ENCODE measurements at regions not wholly inside any gene's neighbourhood (a gene's known extent, or its start where the extent isn't known, plus 50 kb on each side); places are given as distances from the start of the nearest gene placed in this dataset.
"Not testable (repeated sequence)": the region's sequence is repeated elsewhere in the genome, so short reads cannot be mapped to it uniquely, and the experiment has no call there.

DNA sequence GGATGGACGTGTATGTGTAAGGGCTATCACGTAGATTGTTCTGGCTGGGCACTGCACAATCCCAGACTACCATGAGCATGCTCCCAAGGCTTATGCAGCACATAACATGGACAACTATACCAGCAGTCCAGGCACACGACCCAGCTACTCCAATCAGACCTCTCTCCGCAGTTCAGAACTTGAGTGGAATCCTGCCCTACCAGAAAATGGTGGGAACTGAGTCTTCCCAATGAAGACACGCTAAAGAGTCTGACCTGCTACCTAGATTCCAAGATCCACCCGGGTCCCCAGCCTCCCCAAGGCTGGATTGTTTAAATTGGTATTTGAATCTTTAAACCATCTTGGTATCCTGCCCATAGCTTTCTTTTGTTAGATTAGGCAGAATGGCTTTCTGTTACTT is 251.3 kb upstream of the KAZN start:
- DNase-seq (ENCODE audit: low spot score): no peak
- intact Hi-C loops (cut with DNase I): no loop called here

DNA sequence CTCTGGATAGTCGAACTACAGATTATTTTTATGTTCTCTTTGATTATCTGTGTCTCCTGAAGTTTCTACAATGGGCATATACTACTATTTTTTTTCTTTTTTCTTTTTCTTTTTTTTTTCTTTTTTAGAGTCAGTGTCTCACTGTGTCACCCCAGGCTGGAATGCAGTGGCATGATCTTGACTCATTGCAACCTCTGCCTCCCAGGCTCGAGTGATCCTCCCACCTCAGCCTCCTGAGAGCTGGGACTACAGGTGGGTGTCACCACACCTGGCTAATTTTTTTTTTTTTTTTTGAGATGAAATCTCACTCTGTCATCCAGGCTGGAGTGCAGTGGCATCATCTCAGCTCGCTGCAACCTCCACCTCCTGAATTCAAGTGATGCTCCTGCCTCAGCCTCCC is 250.7 kb upstream of the KAZN start:
- intact Hi-C loops (cut with DNase I): no loop called here
- no peak for DNase-seq (ENCODE audit: low spot score)

DNA sequence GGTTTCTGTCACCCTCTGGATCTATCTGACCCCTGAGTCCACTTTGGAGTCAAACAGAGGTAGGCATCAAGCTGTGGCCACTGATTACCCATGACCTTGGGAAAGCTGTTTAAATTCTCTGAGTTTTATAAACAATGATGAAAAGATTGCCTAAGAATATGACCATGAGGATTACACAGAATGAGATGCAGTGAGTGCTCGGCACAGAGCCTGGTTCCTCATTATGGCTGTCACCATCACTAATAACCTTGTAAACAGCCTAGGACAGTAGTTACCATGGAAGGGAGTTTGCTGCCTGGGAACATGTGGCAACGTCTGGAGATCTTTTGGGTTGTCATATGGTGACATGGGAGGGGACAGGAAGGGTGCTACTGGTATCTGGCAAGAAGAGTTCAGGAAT is 248.3 kb upstream of the KAZN start:
- intact Hi-C loops (cut with DNase I): no loop called here
- no peak for DNase-seq (ENCODE audit: low spot score)

DNA sequence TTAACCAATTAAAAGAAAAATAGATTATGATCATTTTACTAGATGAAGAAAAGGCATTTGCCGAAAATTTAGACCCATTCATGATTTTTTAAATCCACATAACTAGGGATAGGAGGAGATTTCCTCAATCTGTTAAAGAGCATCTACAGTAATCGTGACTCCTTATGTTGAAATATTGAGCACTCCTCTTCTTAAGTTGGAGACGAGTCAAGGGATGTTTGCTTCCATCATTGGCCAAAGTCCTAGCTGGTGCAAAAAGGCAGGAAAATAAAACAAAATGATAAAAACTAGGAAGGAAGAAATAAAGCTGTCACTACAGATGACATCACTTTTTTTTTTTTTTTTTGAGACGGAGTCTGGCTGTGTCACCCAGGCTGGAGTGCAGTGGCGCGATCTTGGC is 245.6 kb upstream of the KAZN start:
- no peak for DNase-seq (ENCODE audit: low spot score)
- intact Hi-C loops (cut with DNase I): no loop called here

DNA sequence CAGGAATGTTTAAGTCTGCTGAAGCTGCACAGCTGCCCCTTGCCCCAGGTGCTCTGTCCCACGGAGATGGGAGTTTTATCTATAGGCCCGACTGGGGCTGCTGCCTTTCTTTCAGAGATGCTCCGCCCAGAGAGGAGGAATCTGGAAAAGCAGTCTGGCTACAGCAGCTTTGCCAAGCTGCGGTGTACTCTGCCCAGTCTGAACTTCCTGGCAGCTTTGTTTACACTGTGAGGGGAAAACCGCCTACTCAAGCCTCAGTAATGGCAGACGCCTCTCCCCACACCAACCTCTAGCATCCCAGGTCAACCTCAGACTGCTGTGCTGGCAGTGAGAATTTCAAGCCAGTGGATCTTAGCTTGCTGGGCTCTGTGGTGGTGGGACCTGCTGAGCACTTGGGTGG is 237.5 kb upstream of the KAZN start:
- DNase-seq (ENCODE audit: low spot score); intact Hi-C loops (cut with DNase I): not testable (repeated sequence)

DNA sequence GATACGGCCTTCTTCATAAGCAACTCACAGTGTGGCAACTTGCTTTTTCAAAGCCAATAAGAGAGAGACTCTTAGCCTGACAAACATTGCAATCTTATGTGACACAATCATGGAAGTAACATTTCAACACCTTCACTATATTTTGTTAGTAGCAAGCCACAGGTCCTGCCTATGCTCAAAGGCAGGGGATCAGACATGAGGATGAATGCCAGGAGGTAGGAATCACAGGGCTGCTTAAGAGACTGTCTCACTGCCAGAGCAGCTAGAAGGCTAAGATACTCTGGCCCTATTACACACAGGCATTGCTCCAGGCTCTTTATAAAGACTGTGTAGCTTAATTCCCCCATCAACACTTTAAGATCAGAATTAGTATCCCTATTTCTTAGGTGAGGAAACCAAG is 236.2 kb upstream of the KAZN start:
- intact Hi-C loops (cut with DNase I): no loop called here
- no peak for DNase-seq (ENCODE audit: low spot score)

DNA sequence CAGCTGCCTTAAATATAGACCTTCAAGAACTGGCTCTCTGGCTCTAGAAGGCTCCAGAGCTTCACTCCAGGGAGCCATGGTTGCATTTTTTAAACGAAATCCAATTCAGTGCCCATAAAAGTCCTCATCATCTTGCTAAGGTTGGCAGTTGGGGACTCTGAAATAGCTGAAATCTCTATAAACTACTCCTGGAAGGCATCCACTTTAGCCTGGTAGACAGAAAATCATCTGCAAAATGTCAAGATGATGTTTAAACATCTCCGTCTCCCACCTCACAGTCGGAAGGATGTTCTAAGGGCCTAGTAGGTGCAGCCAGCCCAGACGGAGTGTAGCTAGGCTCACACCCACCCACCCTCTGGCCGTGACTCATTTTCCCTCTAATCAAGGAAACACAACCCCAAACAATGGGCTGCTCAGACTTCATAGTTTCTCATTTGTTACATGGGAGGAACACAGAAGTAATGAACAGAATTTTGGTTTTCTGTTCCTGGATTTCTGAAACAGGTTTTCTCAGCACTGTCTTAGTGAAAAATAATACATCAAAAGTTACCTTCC is 235.4 kb upstream of the KAZN start:
- intact Hi-C loops (cut with DNase I): no loop called here
- no peak for DNase-seq (ENCODE audit: low spot score)

DNA sequence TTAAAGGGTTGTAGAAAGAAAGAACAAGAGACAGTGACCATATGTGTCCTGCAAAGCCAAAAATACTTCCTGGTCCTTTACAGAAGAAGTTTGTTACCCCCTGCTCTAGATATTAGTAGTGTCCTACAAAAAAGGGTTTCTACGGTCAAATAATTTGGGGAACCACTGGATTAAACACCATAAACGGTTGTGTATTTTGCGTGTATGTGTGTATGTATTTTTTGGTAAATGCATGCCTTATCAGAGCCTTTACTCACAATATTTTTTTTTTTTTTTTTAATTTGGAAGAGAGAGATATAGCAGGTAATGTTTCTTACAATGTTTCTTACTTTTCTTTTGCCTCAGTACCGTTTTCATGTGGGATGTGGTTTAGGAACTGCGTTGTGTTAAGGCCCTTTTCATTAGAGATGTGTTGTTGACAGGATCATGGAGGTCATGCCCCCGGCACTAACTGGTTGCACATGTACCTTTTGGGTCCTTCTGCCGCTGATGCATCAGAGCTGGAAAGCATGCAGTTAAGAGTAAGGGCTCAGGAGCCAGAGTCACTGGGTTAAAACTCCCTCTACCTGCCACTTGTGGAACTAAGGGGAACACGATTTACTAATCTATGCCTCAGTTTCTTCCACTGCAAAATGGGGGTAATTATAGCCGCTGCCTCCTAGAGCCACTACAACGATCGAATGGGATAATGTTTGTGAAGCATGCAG is 234.6 kb upstream of the KAZN start:
- intact Hi-C loops (cut with DNase I): no loop called here
- DNase-seq (ENCODE audit: low spot score): no peak

DNA sequence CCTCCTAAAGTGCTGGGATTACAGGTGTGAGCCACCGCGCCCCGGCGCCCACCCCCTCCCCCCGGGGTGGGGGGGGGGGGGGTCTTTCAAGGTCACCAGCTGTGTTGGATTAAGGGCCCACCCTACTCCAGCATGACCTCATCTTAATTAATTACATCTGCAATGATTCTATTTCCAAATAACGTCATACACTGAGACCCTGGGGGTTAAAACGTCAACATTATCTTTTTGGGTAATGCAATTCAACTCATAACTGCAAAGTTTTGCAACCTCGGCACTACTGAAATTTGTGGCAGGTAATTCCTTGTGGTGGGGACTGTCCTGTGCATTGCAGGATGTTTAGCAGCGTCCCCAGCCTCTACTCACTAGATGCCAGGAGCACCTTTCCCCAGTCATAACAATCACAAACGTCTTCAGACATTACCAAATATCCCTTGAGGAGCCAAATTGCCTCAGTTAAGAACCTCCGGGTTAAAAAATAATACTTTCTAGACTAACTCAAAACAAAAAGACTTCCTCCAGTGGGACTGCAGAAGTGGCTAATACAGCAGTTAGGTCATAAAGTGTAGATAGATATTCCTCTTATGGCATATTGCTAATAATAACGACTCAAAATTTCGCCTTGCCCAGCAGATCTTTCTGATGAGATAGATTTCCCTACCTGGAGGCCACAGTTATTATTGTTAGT is 233.0 kb upstream of the KAZN start:
- no peak for DNase-seq (ENCODE audit: low spot score)
- intact Hi-C loops (cut with DNase I): no loop called here

DNA sequence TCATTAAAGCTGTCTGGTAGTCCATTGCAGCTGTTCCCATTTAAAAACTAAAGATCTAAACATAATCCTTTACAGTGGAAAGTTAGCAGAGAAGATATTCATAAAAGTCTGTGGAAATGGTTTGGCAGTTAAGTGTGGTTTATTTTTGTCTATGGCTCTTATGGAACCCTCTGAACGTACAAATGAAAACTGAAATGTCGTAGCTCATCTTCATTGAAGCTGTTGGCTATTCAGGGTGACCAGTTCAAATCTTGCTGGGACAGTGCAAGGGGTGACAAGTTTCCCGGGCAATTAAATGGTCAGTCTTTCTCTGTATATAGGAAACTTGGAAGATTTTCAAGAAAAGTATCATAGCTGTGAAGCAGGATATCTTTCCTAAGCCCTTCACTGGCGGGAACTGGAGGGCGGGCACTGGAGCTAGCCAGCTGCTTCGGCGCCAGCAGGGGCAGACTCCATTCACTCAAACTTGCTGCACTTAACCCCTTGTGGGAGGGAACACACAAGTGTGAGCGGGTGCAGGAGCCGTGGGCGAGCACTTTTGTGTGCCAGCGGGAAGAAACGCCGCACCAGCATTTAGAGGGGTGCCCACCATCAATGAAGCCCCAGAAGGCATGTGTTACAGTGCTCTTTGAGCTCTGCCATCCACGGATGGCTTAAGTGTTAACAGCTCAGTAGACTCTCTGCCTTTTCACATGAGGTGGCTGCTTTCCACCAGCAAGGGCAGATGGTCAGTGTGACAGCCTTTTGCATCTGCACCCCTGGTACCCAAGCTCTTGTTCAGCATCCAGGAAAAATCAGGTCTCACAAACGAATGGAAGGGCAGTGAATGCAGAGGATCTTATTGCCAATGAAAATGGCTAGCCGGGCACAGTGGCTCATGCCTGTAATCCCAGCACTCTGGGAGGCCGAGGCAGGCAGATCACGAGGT is 232.1 kb upstream of the KAZN start:
- DNase-seq (ENCODE audit: low spot score): no peak
- intact Hi-C loops (cut with DNase I): no loop called here

DNA sequence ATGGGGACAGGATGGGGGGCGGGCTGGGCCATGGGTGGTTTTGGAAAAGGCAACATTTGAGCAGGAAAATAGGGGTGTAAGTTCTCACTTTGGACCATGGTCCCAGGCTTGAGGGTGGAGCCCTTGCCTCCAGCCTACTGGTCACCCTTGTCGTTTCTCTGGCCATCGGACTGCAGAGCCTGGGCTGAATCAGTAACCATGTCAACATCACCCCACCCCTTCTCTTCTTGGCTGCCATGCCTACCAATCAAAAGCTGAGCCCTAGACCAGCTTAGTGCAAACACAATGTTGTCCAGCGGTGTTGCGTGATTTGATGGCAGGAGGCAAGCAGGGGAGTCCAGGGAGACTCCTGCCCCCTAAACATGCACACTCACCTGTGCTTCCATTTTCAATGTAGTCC is 231.0 kb upstream of the KAZN start:
- intact Hi-C loops (cut with DNase I): no loop called here
- no peak for DNase-seq (ENCODE audit: low spot score)

DNA sequence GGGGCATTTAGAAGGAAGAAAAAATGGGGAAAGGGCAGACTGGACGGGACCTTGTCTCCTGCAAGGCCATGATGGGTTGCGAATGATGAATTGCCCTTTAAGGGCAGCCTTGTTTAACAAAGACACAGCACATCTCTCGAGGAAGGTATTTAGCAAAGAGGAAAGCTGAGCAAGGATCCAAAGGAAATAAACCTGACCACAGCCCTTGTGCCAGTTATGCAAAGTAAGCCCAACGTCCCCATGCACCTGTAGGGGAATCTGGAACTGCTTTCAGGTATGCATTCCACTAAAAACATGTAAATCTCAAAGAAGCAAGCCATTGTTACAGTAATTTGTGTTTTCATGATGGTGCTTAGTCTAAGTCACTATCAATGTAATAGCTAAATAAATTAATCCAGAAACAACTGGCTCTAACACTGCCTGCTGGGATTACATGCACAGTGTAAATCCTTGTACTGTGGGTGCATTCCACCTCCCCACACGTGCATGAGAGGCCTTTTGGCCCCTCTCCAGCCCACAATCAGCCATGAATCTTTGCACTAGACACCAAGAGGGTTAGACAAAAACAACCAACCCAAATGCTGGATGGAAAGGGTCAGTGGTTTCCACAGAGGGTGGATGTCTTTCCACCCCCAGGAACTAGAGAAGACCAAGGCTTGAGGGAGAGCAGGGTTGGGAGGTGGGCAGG is 228.8 kb upstream of the KAZN start:
- intact Hi-C loops (cut with DNase I): no loop called here

DNA sequence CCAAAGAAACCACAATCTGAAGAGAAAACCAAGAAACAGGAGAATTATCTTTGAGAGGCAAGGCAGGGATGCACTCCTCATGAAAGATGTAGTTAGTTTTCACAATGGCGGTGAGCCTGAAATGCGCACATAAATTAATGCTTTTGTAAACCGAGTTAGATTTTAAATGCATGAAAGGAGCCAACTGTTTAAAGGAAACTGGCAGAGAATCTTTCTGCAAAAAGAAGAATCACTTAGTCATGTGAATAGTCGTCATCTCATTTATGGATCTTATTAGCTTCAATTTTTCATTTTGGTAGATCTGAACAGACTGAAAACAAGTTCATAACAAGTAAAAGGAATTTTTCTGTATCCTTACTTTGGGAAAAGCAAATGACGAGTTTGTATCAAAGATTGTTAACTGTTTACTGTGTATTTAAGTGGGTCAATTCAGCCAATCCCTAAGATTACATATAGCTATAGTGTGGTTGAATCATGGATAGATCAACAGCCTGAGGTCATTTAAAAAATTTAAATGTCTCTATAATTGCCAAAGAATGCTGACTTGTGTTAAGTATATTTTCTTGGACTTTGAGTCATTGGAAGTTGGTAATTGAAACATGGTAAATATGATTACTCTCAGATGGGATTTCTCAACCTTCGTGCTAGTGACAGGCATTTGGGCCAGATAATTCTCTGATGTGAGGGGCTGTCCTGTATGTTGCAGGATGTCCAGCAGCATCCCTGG is 226.6 kb upstream of the KAZN start:
- DNase-seq (ENCODE audit: low spot score): no peak
- intact Hi-C loops (cut with DNase I): no loop called here

More for the DNA sequence above, 228.8 kb upstream of the KAZN start:
- no peak for DNase-seq (ENCODE audit: low spot score)

DNA sequence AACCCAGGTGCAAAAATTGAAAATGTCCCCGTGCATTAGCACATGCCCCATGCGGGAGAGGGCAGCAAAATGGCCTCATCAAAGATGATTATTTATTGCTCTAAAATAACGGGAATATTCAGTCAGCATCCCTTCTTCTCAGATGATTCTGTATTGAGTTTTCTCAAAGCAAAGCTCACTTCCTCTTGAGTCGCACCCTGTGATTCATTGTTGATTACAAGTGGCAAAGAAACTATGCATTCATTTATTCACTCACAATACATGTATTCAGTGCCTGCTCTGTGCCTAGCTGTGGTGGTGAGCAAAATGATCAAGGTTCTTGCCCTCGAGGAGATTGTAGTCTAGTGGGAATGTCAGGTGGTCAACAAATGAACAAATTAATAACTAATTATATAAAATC is 226.0 kb upstream of the KAZN start:
- intact Hi-C loops (cut with DNase I): no loop called here
- no peak for DNase-seq (ENCODE audit: low spot score)

DNA sequence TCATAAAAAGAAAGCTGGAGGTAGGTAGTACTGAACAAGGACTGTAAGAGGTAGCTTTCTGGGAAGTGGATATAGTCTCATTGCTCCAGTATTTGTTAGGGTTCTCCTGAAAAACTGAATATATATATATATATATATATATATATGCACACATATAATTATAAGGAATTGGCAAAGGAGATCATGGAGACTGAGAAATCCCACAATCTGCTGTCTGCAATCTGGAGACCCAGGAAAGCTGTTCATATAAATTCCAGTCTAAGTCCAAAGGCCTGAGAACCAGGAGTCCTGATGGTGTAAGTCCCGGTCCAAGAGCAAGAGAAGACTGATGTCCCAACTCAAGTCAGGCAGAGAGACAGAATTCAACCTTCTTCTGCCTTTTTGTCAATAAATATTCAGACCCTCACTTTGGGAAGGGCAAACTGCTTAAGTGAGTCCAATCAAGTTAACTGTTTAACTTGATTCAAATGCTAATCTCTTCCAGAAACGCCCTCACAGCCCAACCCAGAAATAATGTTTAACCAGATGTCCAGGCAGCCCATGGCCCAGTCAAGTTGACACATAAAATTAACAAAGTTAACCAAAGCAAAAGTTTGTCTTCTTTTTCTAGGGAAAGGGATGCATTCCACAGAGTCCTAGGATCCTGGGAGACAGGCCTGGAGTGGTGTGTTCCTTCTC is 225.3 kb upstream of the KAZN start:
- intact Hi-C loops (cut with DNase I): no loop called here
- no peak for DNase-seq (ENCODE audit: low spot score)

DNA sequence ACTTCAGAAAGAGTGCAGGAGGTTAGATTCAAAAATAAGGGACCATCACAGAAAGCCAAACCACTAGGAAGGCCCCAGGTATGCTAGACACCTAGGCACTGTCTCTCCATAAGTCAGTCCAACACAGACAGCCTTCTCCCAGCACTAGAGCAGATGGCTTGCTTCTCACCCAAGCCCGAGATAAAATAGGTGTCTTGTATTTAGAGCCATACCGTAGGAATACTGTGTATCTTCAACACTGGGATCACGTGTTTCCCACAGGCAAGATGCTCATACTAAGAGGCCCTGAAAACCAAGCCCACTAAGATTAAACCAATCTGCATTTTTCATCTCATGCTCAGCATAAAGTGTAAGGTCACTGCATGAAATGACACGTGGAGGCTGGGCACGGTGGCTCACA is 223.3 kb upstream of the KAZN start:
- intact Hi-C loops (cut with DNase I): no loop called here
- no peak for DNase-seq (ENCODE audit: low spot score)

DNA sequence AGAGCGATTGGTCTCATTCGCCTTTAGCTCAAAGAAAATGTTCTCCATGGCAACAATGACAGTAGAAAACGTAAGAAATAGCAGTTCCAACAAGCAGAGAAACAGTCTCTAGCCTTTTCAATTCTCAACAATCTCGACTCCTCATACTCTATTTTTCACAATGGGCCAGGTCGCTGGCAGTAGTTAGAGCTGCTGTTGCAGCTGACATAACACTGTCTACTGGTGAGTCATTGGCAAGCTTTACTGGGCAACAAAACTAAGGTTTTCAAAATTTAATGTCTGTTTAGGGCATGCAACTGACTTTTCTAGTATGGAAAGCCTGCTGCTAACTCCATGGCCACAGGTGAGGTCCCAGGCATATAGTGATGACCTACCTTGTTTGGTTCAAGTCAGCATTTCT is 221.1 kb upstream of the KAZN start:
- intact Hi-C loops (cut with DNase I): no loop called here
- DNase-seq (ENCODE audit: low spot score): no peak

DNA sequence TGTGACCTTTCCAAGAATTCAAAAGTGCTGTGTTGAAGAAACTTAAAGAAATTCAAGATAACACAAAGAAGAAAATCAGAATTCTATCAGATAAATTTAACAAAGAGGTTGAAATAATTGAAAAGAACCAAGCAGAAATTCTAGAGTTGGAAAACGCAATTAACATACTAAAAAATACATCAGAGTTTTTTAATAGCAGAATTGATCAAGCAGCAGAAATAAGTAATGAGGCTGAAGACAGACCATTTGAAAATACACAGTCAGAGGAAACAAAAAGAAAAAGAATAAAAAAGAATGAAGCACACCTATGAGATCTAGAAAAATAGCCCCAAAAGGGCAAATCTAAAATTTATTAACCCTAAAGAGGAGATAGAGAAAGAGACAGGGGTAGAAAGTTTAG is 218.1 kb upstream of the KAZN start:
- DNase-seq (ENCODE audit: low spot score): no peak
- intact Hi-C loops (cut with DNase I): no loop called here

DNA sequence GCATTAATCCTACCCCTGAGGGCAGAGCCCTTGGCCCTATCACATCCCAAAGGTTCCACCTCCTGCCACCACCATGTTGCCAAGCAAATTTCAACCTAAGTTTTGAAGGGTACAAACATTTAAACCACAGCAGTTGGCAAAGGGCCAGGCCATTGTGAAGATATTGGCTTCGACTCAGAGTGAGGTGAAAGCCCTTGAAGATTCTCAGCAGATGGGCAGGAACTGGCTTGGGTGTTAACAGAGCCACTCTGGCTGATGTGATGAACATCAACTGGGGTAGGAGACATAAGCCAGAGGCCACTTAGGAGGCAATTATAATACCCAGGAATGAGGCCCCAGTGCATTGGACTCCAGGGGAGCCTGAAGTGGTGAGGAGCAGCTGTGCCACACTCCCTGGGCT is 207.7 kb upstream of the KAZN start:
- no peak for DNase-seq (ENCODE audit: low spot score)
- intact Hi-C loops (cut with DNase I): no loop called here

Data from cardiac septum (tissue), 1 donor.